NT2/D1 (cell line): ENCODE measurements at regions not wholly inside any gene's neighbourhood (a gene's known extent, or its start where the extent isn't known, plus 50 kb on each side); places are given as distances from the start of the nearest gene placed in this dataset.
"Not testable (repeated sequence)": the region's sequence is repeated elsewhere in the genome, so short reads cannot be mapped to it uniquely, and the experiment has no call there.

ENCODE experiments used
- DNase-seq: peaks from one replicate; pipeline ENCODE4 v3.0.0-alpha.2; 2011; ENCODE audit warnings: low read depth, low spot score
- H3K27me3 ChIP-seq: 2 replicates; pipeline ENCODE4 v1.6.0; 2011; ENCODE audit warnings: mild to moderate bottlenecking; ENCODE audit not compliant: insufficient read length, insufficient read depth
- H3K36me3 ChIP-seq: 2 replicates; pipeline ENCODE4 v1.6.1; 2011; ENCODE audit warnings: mild to moderate bottlenecking, low read length, mixed read lengths; ENCODE audit not compliant: insufficient read depth, insufficient read length
- H3K4me1 ChIP-seq: 2 replicates; pipeline ENCODE4 v1.5.1; 2011; ENCODE audit not compliant: insufficient read depth, insufficient read length
- H3K4me3 ChIP-seq: 2 replicates; pipeline ENCODE4 v1.5.1; 2011; ENCODE audit warnings: low read depth; ENCODE audit not compliant: insufficient read length
- H3K9ac ChIP-seq: 2 replicates; pipeline ENCODE4 v1.6.0; 2011; ENCODE audit warnings: low read depth; ENCODE audit not compliant: insufficient read length
- H3K9me3 ChIP-seq: 2 replicates; pipeline ENCODE4 v1.5.1; 2011; ENCODE audit warnings: mild to moderate bottlenecking, low read length; ENCODE audit not compliant: insufficient read depth
- SUZ12 ChIP-seq: IDR thresholded peaks from 2 replicates; pipeline ENCODE4 v1.6.1; 2011; ENCODE audit not compliant: insufficient read length, insufficient read depth; ENCODE audit errors: extremely low read depth
- YY1 ChIP-seq: IDR thresholded peaks from 2 replicates; pipeline ENCODE4 v1.6.1; 2011; ENCODE audit not compliant: insufficient read length, insufficient read depth
- ZNF274 ChIP-seq: IDR thresholded peaks from 2 replicates; pipeline ENCODE4 v1.6.1; 2011; ENCODE audit warnings: mild to moderate bottlenecking, low read depth, low read length

- Histone ChIP-seq H3K9ac (no peak overlapping the region), H3K36me3 (no peaks in the 10 kb centered on the region), H3K27me3 (peaks cover 71% of the 10 kb centered on the region), H3K4me1 (no peaks in the 10 kb centered on the region), H3K4me3 (no peak overlapping the region), H3K9me3 (no peaks in the 10 kb centered on the region)
- DNase-seq = no peak
- TF ChIP-seq YY1 (no peak), SUZ12 (no peak), ZNF274 (no peak)
Observed at GRCh38 chr16:77509051-77509450, 74.2 kb upstream of the ADAMTS18 start.

- no peak overlapping the region for H3K9ac ChIP-seq
- no peak overlapping the region for H3K4me3 ChIP-seq
- H3K27me3 ChIP-seq = peaks cover 79% of the 10 kb centered on the region
- no peaks in the 10 kb centered on the region for H3K36me3 ChIP-seq
- TF ChIP-seq SUZ12 = no peak
- no peak for TF ChIP-seq YY1
- no peak for TF ChIP-seq ZNF274
- no peaks in the 10 kb centered on the region for H3K4me1 ChIP-seq
- no peak for DNase-seq
- H3K9me3 ChIP-seq = no peaks in the 10 kb centered on the region
Observed at GRCh38 chr16:77509796-77510195, 75.0 kb upstream of the ADAMTS18 start.

GRCh38 chr16:77511053-77511452 lies 76.2 kb upstream of the ADAMTS18 start:
- Histone ChIP-seq H3K4me3 (no peak overlapping the region), H3K9me3 (no peaks in the 10 kb centered on the region), H3K36me3 (no peaks in the 10 kb centered on the region), H3K4me1 (no peaks in the 10 kb centered on the region), H3K27me3 (peaks cover 91% of the 10 kb centered on the region), H3K9ac (no peak overlapping the region)
- DNase-seq = no peak
- TF ChIP-seq YY1 = no peak
- no peak for TF ChIP-seq ZNF274

GRCh38 chr16:77514500-77515220 lies 79.8 kb upstream of the ADAMTS18 start:
- no peak for DNase-seq
- TF ChIP-seq ZNF274 (no peak), SUZ12 (no peak), YY1 (no peak)
- H3K4me1 ChIP-seq = no peaks in the 10 kb centered on the region
- H3K27me3 ChIP-seq = peaks cover 63% of the 10 kb centered on the region
- H3K4me3 ChIP-seq = no peak overlapping the region
- no peaks in the 10 kb centered on the region for H3K36me3 ChIP-seq
- H3K9me3 ChIP-seq = no peaks in the 10 kb centered on the region
- H3K9ac ChIP-seq = no peak overlapping the region

GRCh38 chr16:77525226-77525625 lies 90.4 kb upstream of the ADAMTS18 start:
- not testable (repeated sequence) for H3K27me3 ChIP-seq, H3K4me1 ChIP-seq, H3K4me3 ChIP-seq, H3K9me3 ChIP-seq, H3K9ac ChIP-seq, H3K36me3 ChIP-seq, DNase-seq

- no peaks in the 10 kb centered on the region for H3K4me1 ChIP-seq
- DNase-seq = no peak
- TF ChIP-seq SUZ12 (no peak), YY1 (no peak), ZNF274 (no peak)
- H3K27me3 ChIP-seq = peaks cover 2% of the 10 kb centered on the region
- no peak overlapping the region for H3K4me3 ChIP-seq
- H3K36me3 ChIP-seq = no peaks in the 10 kb centered on the region
- no peaks in the 10 kb centered on the region for H3K9me3 ChIP-seq
- no peak overlapping the region for H3K9ac ChIP-seq
Observed at GRCh38 chr16:77531752-77532151, 96.9 kb upstream of the ADAMTS18 start.

GRCh38 chr16:77536809-77537208 lies 102.0 kb upstream of the ADAMTS18 start:
- Histone ChIP-seq H3K9me3 (no peaks in the 10 kb centered on the region), H3K4me3 (no peak overlapping the region), H3K36me3 (no peaks in the 10 kb centered on the region), H3K4me1 (no peaks in the 10 kb centered on the region), H3K9ac (no peak overlapping the region), H3K27me3 (peaks cover 2% of the 10 kb centered on the region)
- no peak for DNase-seq
- TF ChIP-seq SUZ12 = no peak
- TF ChIP-seq YY1 = no peak
- no peak for TF ChIP-seq ZNF274
